GM23248 (cell line): ENCODE measurements at regions not wholly inside any gene's neighbourhood (a gene's known extent, or its start where the extent isn't known, plus 50 kb on each side); places are given as distances from the start of the nearest gene placed in this dataset.

Experiments used
- EZH2 ChIP-seq: fragments of 200-600 bp; sonication (generic); IDR thresholded peaks from 2 replicates; pipeline ENCODE4 v1.6.1; 2018; ENCODE audit warnings: antibody characterized with exemption, mild to moderate bottlenecking; ENCODE audit not compliant: insufficient read depth, poor library complexity, severe bottlenecking
- EZH2phosphoT487 ChIP-seq: fragments of 200-600 bp; sonication (generic); IDR thresholded peaks from 2 replicates; pipeline ENCODE4 v1.6.1; 2018; ENCODE audit warnings: antibody characterized with exemption, moderate library complexity, mild to moderate bottlenecking, low read depth; ENCODE audit not compliant: insufficient read depth

GRCh38 chr9:28120626-28121025 is 547.3 kb upstream of the C9orf72 start:
- TF ChIP-seq EZH2phosphoT487 = no peak
- TF ChIP-seq EZH2 = no peak
